HEK293 (cell line): ENCODE measurements at regions not wholly inside any gene's neighbourhood (a gene's known extent, or its start where the extent isn't known, plus 50 kb on each side); places are given as distances from the start of the nearest gene placed in this dataset.

Experiments
- CTCF ChIA-PET: fragments of 350-600 bp; formaldehyde crosslinking; extraction: SDS; loops from one replicate; lab custom pipeline; 2021; ENCODE audit warnings: antibody characterized with exemption; lab: Yijun Ruan, JAX
- POLR2A ChIA-PET: fragments of 300-600 bp; formaldehyde crosslinking; extraction: SDS; loops from one replicate; lab custom pipeline; 2020; ENCODE audit warnings: antibody characterized with exemption, inconsistent platforms; lab: Yijun Ruan, JAX
- H3K27ac ChIP-seq: fragments of 200-500 bp; sonication (Bioruptor generic); 2 replicates; pipeline ENCODE4 v1.5.1; 2014; ENCODE audit warnings: low read depth, low read length, control low read depth, inconsistent platforms; ENCODE audit errors: extremely low read depth
- H3K36me3 ChIP-seq, 2 experiments: fragments of 200-500 bp in 1 of 2; sonication (Bioruptor generic) in 1 of 2; 1 replicate in 1 of 2; 2 replicates in 1 of 2; pipeline ENCODE4 v1.5.1; 2014 to 2017; ENCODE audit warnings: inconsistent platforms in 2 of 2, low read length in 2 of 2; ENCODE audit not compliant: control insufficient read depth in 2 of 2, insufficient read depth in 1 of 2
- H3K4me1 ChIP-seq: fragments of 200-500 bp; sonication (Bioruptor generic); 2 replicates; pipeline ENCODE4 v1.5.1; 2014; ENCODE audit warnings: mild to moderate bottlenecking, low read length, inconsistent platforms; ENCODE audit not compliant: control insufficient read depth, insufficient read depth
- H3K4me3 ChIP-seq: 2 replicates; pipeline ENCODE4 v1.5.1; 2011; ENCODE audit warnings: low read depth, mild to moderate bottlenecking, control low read depth, low read length, moderate library complexity
- H3K9me3 ChIP-seq: fragments of 200-500 bp; sonication (Bioruptor generic); 2 replicates; pipeline ENCODE4 v1.5.1; 2014; ENCODE audit warnings: low read depth, low read length, inconsistent platforms; ENCODE audit not compliant: control insufficient read depth, insufficient read depth
- AEBP2 ChIP-seq: fragments of 450-650 bp; formaldehyde crosslinking; IDR thresholded peaks from 2 replicates; pipeline ENCODE4 v1.5.1; 2016; ENCODE audit warnings: missing biosample characterization, missing genetic modification characterization, borderline replicate concordance
- HOXC10 ChIP-seq: sonication (generic); formaldehyde crosslinking; IDR thresholded peaks from 2 replicates; pipeline ENCODE4 v1.8.1; 2023; ENCODE audit warnings: mild to moderate bottlenecking, missing genetic modification reagents
- OSR2 ChIP-seq: fragments of 450-650 bp; formaldehyde crosslinking; IDR thresholded peaks from 2 replicates; pipeline ENCODE4 v1.5.1; 2016; ENCODE audit warnings: missing biosample characterization, missing genetic modification characterization
- OVOL3 ChIP-seq: fragments of 450-650 bp; formaldehyde crosslinking; IDR thresholded peaks from 2 replicates; pipeline ENCODE4 v1.5.1; 2016; ENCODE audit warnings: missing biosample characterization, missing genetic modification characterization
- PRDM1 ChIP-seq: fragments of 450-650 bp; formaldehyde crosslinking; IDR thresholded peaks from 2 replicates; pipeline ENCODE4; 2016; ENCODE audit warnings: missing biosample characterization, missing genetic modification characterization
- PRDM10 ChIP-seq: fragments of 450-650 bp; formaldehyde crosslinking; IDR thresholded peaks from 2 replicates; pipeline ENCODE4 v1.5.1; 2016; ENCODE audit warnings: missing biosample characterization, missing genetic modification characterization
- ZBTB1 ChIP-seq: fragments of 450-650 bp; formaldehyde crosslinking; IDR thresholded peaks from 2 replicates; pipeline ENCODE4 v1.5.1; 2016; ENCODE audit warnings: missing biosample characterization, missing genetic modification characterization
- ZBTB8A ChIP-seq: fragments of 450-650 bp; formaldehyde crosslinking; IDR thresholded peaks from 2 replicates; pipeline ENCODE4 v1.5.1; 2016; ENCODE audit warnings: missing biosample characterization, missing genetic modification characterization
- ZFP37 ChIP-seq: fragments of 450-650 bp; formaldehyde crosslinking; IDR thresholded peaks from 2 replicates; pipeline ENCODE4 v1.5.1; 2016; ENCODE audit warnings: missing biosample characterization, missing genetic modification characterization
- ZNF184 ChIP-seq: fragments of 450-650 bp; IDR thresholded peaks from 2 replicates; pipeline ENCODE4 v1.5.1; 2018; ENCODE audit warnings: missing biosample characterization, mild to moderate bottlenecking, missing genetic modification characterization
- ZNF280D ChIP-seq: fragments of 450-650 bp; formaldehyde crosslinking; IDR thresholded peaks from 2 replicates; pipeline ENCODE4 v1.5.1; 2016; ENCODE audit warnings: missing biosample characterization, missing genetic modification characterization
- ZNF366 ChIP-seq: fragments of 450-650 bp; formaldehyde crosslinking; conservative IDR thresholded peaks from 2 replicates; pipeline ENCODE4 v1.5.1; 2016; ENCODE audit warnings: missing biosample characterization, missing genetic modification characterization
- ZNF433 ChIP-seq: fragments of 450-650 bp; formaldehyde crosslinking; IDR thresholded peaks from 2 replicates; pipeline ENCODE4 v1.5.1; 2016; ENCODE audit warnings: missing biosample characterization, missing genetic modification characterization, low read depth
- ZNF529 ChIP-seq: fragments of 450-650 bp; formaldehyde crosslinking; IDR thresholded peaks from 2 replicates; pipeline ENCODE4 v1.5.1; 2017; ENCODE audit warnings: missing genetic modification characterization, missing biosample characterization; ENCODE audit not compliant: insufficient replicate concordance
- ZNF571 ChIP-seq: fragments of 450-650 bp; formaldehyde crosslinking; IDR thresholded peaks from 2 replicates; pipeline ENCODE4 v1.5.0; 2017; ENCODE audit warnings: missing biosample characterization, missing genetic modification characterization
- ZNF639 ChIP-seq: fragments of 450-650 bp; formaldehyde crosslinking; IDR thresholded peaks from 2 replicates; pipeline ENCODE4 v1.5.1; 2016; ENCODE audit warnings: missing biosample characterization, missing genetic modification characterization
- ZNF658 ChIP-seq: fragments of 450-650 bp; formaldehyde crosslinking; IDR thresholded peaks from 2 replicates; pipeline ENCODE4; 2016; ENCODE audit warnings: missing biosample characterization, missing genetic modification characterization
- ZSCAN4 ChIP-seq: fragments of 450-650 bp; formaldehyde crosslinking; IDR thresholded peaks from 2 replicates; pipeline ENCODE4 v1.5.1; 2017; ENCODE audit warnings: missing biosample characterization, missing genetic modification characterization

GRCh38 chr20:1741309-1742048, 83.9 kb upstream of the SIRPG start:
- Histone ChIP-seq H3K9me3 (no peaks in the 10 kb centered on the region), H3K27ac (no peak overlapping the region), H3K4me1 (no peaks in the 10 kb centered on the region), H3K36me3 (no peaks in the 10 kb centered on the region), H3K4me3 (no peak overlapping the region)
- POLR2A ChIA-PET: no interaction called here
- TF ChIP-seq ZNF366 (tag by site-specific recombination) (peak; percentile 67; the same call in 1 of the 2 replicates), PRDM1 (tag by site-specific recombination) (peak; percentile 24; the same call in 1 of the 2 replicates), ZNF280D (no peak), HOXC10 (CRISPR knock-in tag) (no peak)
- CTCF ChIA-PET: interaction anchor here (1.8 kb wide), 1 partner anchor 23 kb away, joined by 5 read pairs; no protein-coding TSS in a partner anchor

- Histone ChIP-seq H3K4me3 (no peak overlapping the region), H3K9me3 (no peaks in the 10 kb centered on the region), H3K36me3 (no peaks in the 10 kb centered on the region), H3K4me1 (no peaks in the 10 kb centered on the region), H3K27ac (no peak overlapping the region)
- TF ChIP-seq ZNF433 (tag by site-specific recombination): no peak
- TF ChIP-seq ZNF571: no peak
- no peak for TF ChIP-seq ZNF529
- TF ChIP-seq ZSCAN4 (tag by site-specific recombination): no peak
- POLR2A ChIA-PET: no interaction called here
- CTCF ChIA-PET: interaction anchor here (0.6 to 1.7 kb wide), 3 partner anchors 27 to 233 kb away, joined by 5 to 6 read pairs (median 5); no protein-coding TSS in a partner anchor
Measured at GRCh38 chr20:1737134-1737533, 79.6 kb upstream of the SIRPG start.

- H3K36me3 ChIP-seq: no peaks in the 10 kb centered on the region
- no peak overlapping the region for H3K4me3 ChIP-seq
- no peak overlapping the region for H3K27ac ChIP-seq
- POLR2A ChIA-PET: no interaction called here
- H3K9me3 ChIP-seq: no peaks in the 10 kb centered on the region
- CTCF ChIA-PET: interaction anchor here (0.9 to 1.6 kb wide), 3 partner anchors 42 to 231 kb away, joined by 3 to 7 read pairs (median 3); no protein-coding TSS in a partner anchor
- H3K4me1 ChIP-seq: no peaks in the 10 kb centered on the region
- TF ChIP-seq ZNF658 (tag by site-specific recombination) (no peak), OVOL3 (no peak), ZNF639 (tag by site-specific recombination) (no peak), ZBTB1 (tag by site-specific recombination) (no peak), PRDM10 (tag by site-specific recombination) (no peak), ZNF184 (no peak), ZBTB8A (tag by site-specific recombination) (no peak), OSR2 (no peak), AEBP2 (no peak), ZFP37 (tag by site-specific recombination) (no peak)
Measured at GRCh38 chr20:1735417-1736089, 78.0 kb upstream of the SIRPG start.
